ENCODE measurements at regions not wholly inside any gene's neighbourhood (a gene's known extent, or its start where the extent isn't known, plus 50 kb on each side); places are given as distances from the start of the nearest gene placed in this dataset.

DNA sequence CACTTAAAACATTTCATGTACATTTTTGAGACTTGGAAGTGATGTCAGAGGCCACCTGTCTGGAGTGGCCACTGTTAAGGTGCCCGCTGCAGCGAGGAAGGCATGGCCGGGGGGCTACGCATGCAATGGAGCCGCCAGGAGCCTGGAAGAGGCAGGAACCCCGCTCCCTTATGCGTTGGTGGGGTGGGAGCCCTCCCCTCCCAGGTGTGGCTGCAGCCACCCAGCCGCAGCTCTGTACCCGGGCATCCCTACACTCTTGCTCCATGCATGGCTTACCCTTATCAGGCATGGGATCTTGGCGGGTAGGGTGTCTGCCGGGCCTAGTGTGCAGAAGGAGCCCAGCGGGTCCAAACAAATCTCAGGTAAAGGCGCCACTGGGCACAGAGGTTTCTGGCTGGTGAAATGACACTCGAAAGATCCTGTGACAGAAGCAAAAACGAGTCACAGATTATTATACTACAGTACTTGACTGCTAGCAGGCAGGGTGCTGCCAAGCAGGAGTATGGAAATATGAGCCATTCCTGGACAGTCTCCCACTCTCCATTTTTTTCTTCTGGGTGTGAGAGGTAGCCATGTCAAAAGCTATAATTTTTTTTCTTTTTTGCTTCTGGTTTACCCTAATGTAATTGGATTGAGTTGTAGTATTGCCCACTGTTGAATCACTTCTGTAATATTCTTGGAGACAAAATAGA lies 1606.3 kb upstream of the MIR17HG start:
- H3K36me3 ChIP-seq (ENCODE audit: insufficient read depth, low read length) = no peaks in the 10 kb centered on the region
- TF ChIP-seq POLR2AphosphoS5 (IDR thresholded peaks at IDR 0.05; ENCODE audit: borderline replicate concordance, low read depth, low read length) = no peak
- no peak for TF ChIP-seq EZH2 (IDR thresholded peaks at IDR 0.05)
- no peak overlapping the region for H3K4me3 ChIP-seq
- DNase-seq (ENCODE audit: low read depth, low spot score) = no peak
- H3K9me3 ChIP-seq (ENCODE audit: low read depth, low read length) = no peaks in the 10 kb centered on the region
- H3K9ac ChIP-seq (ENCODE audit: insufficient read length) = no peak overlapping the region
- H3K27ac ChIP-seq = no peak overlapping the region

DNA sequence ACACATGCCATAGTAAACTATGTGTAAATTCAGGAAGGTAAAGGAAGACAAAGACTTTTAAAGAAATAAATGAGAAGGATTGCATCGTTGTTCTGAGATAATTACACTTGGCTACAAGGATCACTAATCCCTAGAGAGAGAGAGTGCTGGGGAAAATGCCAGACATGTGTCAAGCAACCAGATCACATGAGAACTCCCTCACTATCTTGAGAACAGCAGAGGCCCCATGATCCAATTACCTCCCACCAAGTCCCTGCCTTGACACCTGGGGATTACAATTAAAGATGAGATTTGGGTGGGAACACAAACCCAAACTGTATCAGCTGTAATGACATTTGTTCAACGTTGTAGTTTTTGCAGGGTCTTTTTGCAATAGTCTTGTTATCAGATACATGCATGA lies 1600.9 kb upstream of the MIR17HG start:
- Histone ChIP-seq H3K9ac (ENCODE audit: insufficient read length) (no peak overlapping the region), H3K36me3 (ENCODE audit: insufficient read depth, low read length) (no peaks in the 10 kb centered on the region), H3K27ac (no peak overlapping the region), H3K9me3 (ENCODE audit: low read depth, low read length) (no peaks in the 10 kb centered on the region), H3K4me3 (no peak overlapping the region)
- TF ChIP-seq FOXP2 (optimal IDR thresholded peaks at IDR 0.05; ENCODE audit: control extremely low read depth, extremely low read length, insufficient read depth) (no peak), POLR2AphosphoS5 (IDR thresholded peaks at IDR 0.05; ENCODE audit: borderline replicate concordance, low read depth, low read length) (no peak), EZH2 (IDR thresholded peaks at IDR 0.05) (no peak)
- no peak for DNase-seq (ENCODE audit: low read depth, low spot score)

DNA sequence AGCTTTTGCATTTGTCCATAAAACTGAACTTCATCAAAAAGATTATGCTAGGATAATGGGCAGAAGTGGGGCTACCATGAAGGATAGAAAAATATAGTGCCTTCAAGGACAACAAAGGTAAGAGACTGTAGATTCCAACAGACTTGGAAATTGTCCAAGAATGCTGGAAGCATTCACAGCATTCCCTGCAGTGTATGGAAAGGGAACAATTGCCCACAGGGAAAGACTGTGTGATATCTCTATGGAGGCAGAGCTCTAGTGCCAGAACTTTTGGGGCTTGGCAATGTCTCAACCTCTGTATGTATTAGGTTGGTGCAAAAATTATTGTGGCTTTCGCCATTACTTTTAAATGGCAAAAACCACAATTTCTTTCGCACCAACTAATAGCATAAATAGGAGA lies 1598.8 kb upstream of the MIR17HG start:
- no peak overlapping the region for H3K27ac ChIP-seq
- H3K36me3 ChIP-seq (ENCODE audit: insufficient read depth, low read length) = no peaks in the 10 kb centered on the region
- no peak for DNase-seq (ENCODE audit: low read depth, low spot score)
- H3K9ac ChIP-seq (ENCODE audit: insufficient read length) = no peak overlapping the region
- no peak for TF ChIP-seq EZH2 (IDR thresholded peaks at IDR 0.05)
- TF ChIP-seq POLR2AphosphoS5 (IDR thresholded peaks at IDR 0.05; ENCODE audit: borderline replicate concordance, low read depth, low read length) = no peak
- no peak for TF ChIP-seq FOXP2 (optimal IDR thresholded peaks at IDR 0.05; ENCODE audit: control extremely low read depth, extremely low read length, insufficient read depth)
- H3K4me3 ChIP-seq = no peak overlapping the region
- no peaks in the 10 kb centered on the region for H3K9me3 ChIP-seq (ENCODE audit: low read depth, low read length)

DNA sequence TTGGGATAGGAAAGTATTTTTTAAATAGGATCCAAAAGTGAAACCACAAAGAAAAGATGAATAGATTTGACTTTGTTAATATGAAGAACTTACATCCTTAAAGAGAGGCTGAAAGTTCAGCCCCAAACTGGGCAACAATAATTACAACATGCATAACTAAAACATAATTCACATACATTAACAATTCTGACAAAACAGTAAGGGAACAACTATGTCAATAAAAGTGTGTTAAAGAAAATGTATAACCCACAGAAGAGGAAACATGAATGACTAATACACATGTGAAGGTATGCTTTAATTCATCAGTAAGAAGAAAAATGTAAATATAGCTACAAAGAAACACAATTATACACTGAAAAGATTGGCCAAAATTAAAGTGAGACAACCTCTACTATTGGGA lies 1597.6 kb upstream of the MIR17HG start:
- Histone ChIP-seq H3K27ac (no peak overlapping the region), H3K9me3 (ENCODE audit: low read depth, low read length) (no peaks in the 10 kb centered on the region), H3K9ac (ENCODE audit: insufficient read length) (no peak overlapping the region), H3K36me3 (ENCODE audit: insufficient read depth, low read length) (no peaks in the 10 kb centered on the region), H3K4me3 (no peak overlapping the region)
- DNase-seq (ENCODE audit: low read depth, low spot score) = no peak
- no peak for TF ChIP-seq POLR2AphosphoS5 (IDR thresholded peaks at IDR 0.05; ENCODE audit: borderline replicate concordance, low read depth, low read length)

DNA sequence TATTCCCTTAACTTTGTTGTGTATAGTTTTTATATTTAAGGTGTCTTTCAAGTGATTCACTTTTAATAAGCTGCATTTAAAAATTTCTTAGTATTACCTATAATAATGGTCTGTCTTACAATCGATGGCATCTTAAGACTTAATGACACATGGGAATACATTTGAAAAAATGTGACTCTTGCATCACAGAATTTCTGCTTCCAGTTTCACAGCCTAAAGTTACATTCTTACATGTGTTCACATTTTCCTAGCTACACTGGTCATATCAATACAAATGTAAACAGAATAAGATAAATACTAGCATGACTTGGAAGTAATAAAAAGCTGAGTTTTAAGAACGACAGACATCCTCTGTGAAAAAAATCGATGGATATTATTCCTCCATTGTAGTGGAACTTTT lies 1597.1 kb upstream of the MIR17HG start:
- TF ChIP-seq FOXP2 (optimal IDR thresholded peaks at IDR 0.05; ENCODE audit: control extremely low read depth, extremely low read length, insufficient read depth) = no peak
- no peak for TF ChIP-seq EZH2 (IDR thresholded peaks at IDR 0.05)
- TF ChIP-seq POLR2AphosphoS5 (IDR thresholded peaks at IDR 0.05; ENCODE audit: borderline replicate concordance, low read depth, low read length) = no peak
- no peaks in the 10 kb centered on the region for H3K9me3 ChIP-seq (ENCODE audit: low read depth, low read length)
- H3K27ac ChIP-seq = no peak overlapping the region
- H3K9ac ChIP-seq (ENCODE audit: insufficient read length) = no peak overlapping the region
- H3K36me3 ChIP-seq (ENCODE audit: insufficient read depth, low read length) = no peaks in the 10 kb centered on the region
- DNase-seq (ENCODE audit: low read depth, low spot score) = no peak
- H3K4me3 ChIP-seq = no peak overlapping the region

DNA sequence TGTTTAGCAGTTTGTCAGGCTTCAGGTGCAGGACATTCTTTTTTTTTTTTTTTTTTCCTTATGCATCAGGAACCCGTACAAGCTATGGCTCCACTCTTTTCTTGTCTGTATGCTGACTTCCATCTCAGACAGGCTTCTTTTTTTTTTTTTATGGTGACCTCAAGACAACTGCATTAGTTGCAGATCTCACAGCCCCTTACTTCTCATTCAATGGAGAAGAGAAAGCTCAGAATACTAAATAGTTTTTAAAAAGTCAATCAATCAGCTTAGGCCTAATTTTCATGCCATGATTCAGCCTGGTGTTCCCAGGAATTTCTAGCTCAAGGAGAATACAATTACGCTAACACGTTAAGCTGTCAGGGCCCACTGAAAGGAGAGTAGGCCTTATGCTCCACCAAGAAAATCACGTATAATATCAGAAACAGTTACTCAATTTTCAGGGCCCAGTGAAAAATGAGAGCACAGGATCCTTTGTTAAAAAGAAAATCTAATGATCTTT lies 1596.0 kb upstream of the MIR17HG start:
- H3K4me3 ChIP-seq = no peak overlapping the region
- no peak for TF ChIP-seq FOXP2 (optimal IDR thresholded peaks at IDR 0.05; ENCODE audit: control extremely low read depth, extremely low read length, insufficient read depth)
- no peak for TF ChIP-seq EZH2 (IDR thresholded peaks at IDR 0.05)
- no peak for TF ChIP-seq POLR2AphosphoS5 (IDR thresholded peaks at IDR 0.05; ENCODE audit: borderline replicate concordance, low read depth, low read length)
- H3K36me3 ChIP-seq (ENCODE audit: insufficient read depth, low read length) = no peaks in the 10 kb centered on the region
- no peaks in the 10 kb centered on the region for H3K9me3 ChIP-seq (ENCODE audit: low read depth, low read length)
- H3K9ac ChIP-seq (ENCODE audit: insufficient read length) = no peak overlapping the region
- no peak overlapping the region for H3K27ac ChIP-seq
- DNase-seq (ENCODE audit: low read depth, low spot score) = no peak

DNA sequence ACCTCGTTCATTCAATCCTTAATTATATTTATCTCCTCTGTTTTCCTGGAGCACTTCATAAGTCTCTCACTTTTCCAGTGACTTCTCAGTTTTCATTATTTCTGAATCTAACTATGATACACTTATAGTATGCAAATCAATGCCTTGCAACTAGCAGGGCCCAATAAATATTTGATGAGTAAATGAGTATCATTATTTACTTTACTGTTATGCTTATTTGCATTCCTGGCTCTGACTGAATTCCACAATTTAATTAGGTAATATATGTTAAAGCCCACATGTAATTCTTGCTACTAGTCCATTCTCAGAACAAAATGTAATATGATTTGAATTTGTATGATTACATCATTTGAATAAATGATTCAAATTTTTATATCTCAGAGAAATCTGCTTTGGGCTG lies 1595.1 kb upstream of the MIR17HG start:
- Histone ChIP-seq H3K9ac (ENCODE audit: insufficient read length) (no peak overlapping the region), H3K4me3 (no peak overlapping the region), H3K27ac (no peak overlapping the region), H3K9me3 (ENCODE audit: low read depth, low read length) (no peaks in the 10 kb centered on the region), H3K36me3 (ENCODE audit: insufficient read depth, low read length) (no peaks in the 10 kb centered on the region)
- TF ChIP-seq EZH2 (IDR thresholded peaks at IDR 0.05) (no peak), POLR2AphosphoS5 (IDR thresholded peaks at IDR 0.05; ENCODE audit: borderline replicate concordance, low read depth, low read length) (no peak), FOXP2 (optimal IDR thresholded peaks at IDR 0.05; ENCODE audit: control extremely low read depth, extremely low read length, insufficient read depth) (no peak)
- no peak for DNase-seq (ENCODE audit: low read depth, low spot score)

DNA sequence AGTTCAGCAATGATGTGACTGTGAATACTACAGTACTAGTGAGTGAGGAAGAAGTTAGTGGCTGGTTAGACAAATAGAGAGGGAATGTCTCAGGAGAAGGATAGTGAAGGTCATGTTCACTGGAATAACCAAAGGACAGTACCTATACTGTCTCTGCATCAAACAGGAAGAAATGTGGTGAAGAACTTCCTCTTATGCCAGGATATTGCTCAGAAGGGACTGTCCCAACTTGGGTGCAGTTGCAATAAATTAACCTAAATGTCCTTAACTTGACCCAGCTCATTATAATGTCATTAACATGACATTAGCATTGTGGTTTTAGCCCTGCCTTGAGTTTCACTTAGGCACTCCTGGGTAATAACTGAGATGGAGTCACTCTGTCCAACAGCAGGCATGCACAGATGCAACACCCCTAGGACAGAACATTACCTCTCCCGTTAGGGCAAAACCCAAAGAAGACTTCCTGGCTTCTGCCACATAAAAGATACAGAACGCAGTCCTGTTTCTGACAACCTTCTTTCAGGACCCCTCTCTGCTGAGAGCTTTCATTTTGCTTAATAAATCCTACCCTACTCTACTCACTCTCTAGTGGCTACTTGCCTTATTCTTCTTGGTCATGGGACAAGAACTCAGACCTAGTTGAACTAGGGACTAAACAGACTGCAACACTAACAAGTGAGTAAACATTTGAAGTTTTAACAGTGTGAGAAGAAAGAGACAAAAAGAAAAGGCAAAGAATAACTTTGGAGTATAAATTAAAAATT lies 1591.6 kb upstream of the MIR17HG start:
- no peak overlapping the region for H3K9ac ChIP-seq (ENCODE audit: insufficient read length)

More for the DNA sequence above, 1591.6 kb upstream of the MIR17HG start:
- DNase-seq (ENCODE audit: low read depth, low spot score) = no peak
- no peak for TF ChIP-seq POLR2AphosphoS5 (IDR thresholded peaks at IDR 0.05; ENCODE audit: borderline replicate concordance, low read depth, low read length)
- TF ChIP-seq FOXP2 (optimal IDR thresholded peaks at IDR 0.05; ENCODE audit: control extremely low read depth, extremely low read length, insufficient read depth) = no peak
- TF ChIP-seq EZH2 (IDR thresholded peaks at IDR 0.05) = no peak
- H3K4me3 ChIP-seq = no peak overlapping the region
- H3K27ac ChIP-seq = no peak overlapping the region
- no peaks in the 10 kb centered on the region for H3K9me3 ChIP-seq (ENCODE audit: low read depth, low read length)
- no peaks in the 10 kb centered on the region for H3K36me3 ChIP-seq (ENCODE audit: insufficient read depth, low read length)
